Hepatocyte (in vitro differentiated cells): ENCODE measurements at regions not wholly inside any gene's neighbourhood (a gene's known extent, or its start where the extent isn't known, plus 50 kb on each side); places are given as distances from the start of the nearest gene placed in this dataset.

ENCODE experiments used
- EZH2 ChIP-seq: fragments of 200-600 bp; sonication (generic); IDR thresholded peaks from 2 replicates; pipeline ENCODE4 v1.6.1; 2016; ENCODE audit warnings: antibody characterized with exemption, mild to moderate bottlenecking, borderline replicate concordance
- TF ChIP-seq, protein P1 (sequence below): fragments of 200-600 bp; sonication (generic); IDR thresholded peaks from 2 replicates; pipeline ENCODE4 v1.5.1; 2016; ENCODE audit warnings: antibody characterized with exemption, mild to moderate bottlenecking; ENCODE audit not compliant: poor library complexity

DNA sequence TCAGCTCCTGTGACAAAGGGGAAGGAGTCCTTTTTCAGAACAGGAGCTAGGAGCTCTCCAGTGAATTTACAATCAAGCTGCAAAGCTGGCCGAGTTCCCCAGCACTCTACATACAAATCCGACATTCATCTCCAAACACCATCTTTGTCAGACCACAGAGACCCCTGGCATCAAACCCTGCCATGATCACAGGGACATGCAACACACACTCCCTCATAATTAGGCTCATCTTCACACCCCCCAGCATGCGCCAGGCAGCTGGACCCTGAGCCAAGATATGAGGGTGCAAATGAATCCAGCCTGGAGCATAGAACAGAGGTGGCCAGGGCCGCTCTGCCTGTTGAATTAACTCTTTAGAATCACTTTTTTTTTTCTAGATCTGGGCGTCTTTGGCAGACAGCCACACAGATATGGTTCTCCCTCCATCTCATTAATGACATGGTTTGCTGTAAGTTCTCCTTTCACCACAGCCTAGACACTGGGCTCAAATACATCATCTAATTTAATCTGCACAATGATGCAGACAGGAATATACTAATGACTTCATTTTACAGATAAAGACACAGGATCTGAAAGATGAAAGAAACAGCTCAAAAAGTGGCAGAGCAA, 366.3 kb downstream of the NPIPA8 start:
- TF ChIP-seq, protein P1, sequence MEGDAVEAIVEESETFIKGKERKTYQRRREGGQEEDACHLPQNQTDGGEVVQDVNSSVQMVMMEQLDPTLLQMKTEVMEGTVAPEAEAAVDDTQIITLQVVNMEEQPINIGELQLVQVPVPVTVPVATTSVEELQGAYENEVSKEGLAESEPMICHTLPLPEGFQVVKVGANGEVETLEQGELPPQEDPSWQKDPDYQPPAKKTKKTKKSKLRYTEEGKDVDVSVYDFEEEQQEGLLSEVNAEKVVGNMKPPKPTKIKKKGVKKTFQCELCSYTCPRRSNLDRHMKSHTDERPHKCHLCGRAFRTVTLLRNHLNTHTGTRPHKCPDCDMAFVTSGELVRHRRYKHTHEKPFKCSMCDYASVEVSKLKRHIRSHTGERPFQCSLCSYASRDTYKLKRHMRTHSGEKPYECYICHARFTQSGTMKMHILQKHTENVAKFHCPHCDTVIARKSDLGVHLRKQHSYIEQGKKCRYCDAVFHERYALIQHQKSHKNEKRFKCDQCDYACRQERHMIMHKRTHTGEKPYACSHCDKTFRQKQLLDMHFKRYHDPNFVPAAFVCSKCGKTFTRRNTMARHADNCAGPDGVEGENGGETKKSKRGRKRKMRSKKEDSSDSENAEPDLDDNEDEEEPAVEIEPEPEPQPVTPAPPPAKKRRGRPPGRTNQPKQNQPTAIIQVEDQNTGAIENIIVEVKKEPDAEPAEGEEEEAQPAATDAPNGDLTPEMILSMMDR: no peak
- no peak for TF ChIP-seq EZH2
